GM18867 (cell line): ENCODE measurements at regions not wholly inside any gene's neighbourhood (a gene's known extent, or its start where the extent isn't known, plus 50 kb on each side); places are given as distances from the start of the nearest gene placed in this dataset.
"Not testable (repeated sequence)": the region's sequence is repeated elsewhere in the genome, so short reads cannot be mapped to it uniquely, and the experiment has no call there.

Source experiments
- ATAC-seq: cut with Tn5 transposase; IDR thresholded peaks from one replicate; pipeline ENCODE4 v1.9.1; 2021; ENCODE audit warnings: mild to moderate bottlenecking, moderate library complexity; ENCODE audit not compliant: unreplicated experiment

DNA sequence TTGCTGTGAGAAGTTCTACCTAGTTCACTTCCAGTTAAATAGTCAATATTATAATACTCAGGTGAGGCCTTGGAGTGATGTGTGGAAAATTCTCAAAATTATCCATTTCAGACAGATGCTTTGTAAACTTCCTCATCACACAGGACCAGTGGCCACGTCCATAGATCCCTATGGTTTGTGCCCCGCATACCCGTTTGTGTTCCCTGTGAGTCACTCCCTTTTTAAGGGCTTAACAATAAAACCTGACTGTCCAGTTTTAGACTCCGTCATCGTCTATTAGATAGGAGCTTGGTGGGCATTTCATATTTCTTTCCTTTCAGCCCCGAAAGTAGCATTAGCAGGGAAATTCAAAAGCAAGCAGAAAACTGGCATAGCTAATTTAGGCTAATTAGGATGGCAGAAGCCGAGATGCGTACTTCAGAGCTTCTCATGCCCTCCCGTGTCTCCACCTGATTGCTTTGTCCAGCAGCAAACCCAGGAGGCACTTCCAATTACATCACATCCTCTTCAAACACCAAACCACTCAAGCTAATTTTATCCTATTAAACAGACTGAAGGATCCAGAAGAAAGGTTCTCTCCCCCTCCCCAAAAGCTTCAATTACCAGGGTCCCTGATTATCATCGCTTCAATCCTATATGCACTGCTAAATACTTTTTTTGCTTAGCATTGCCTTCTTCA is 186.6 kb upstream of the OTX2 start:
- ATAC-seq: no peak

DNA sequence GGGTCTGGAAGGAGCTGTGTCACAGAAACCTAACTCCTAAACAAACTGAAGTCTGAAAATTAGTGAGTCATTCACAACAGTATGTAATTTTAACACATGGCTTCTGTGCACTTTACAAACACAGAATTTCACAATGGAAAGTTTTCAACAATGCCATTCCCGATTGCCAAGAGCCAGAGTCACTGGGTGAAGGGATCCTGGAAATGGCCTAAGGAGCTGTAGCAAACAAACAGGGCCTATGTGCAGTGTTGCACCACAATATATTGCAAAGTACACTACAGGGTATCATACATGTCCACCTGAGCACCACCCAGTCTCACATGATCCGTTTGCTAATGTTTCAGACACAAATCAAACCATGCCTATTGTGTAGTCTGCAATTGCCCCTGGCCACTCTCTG is 184.7 kb upstream of the OTX2 start:
- ATAC-seq: no peak

GRCh38 chr14:56992332-56992820 is 182.1 kb upstream of the OTX2 start:
- ATAC-seq: no peak

DNA sequence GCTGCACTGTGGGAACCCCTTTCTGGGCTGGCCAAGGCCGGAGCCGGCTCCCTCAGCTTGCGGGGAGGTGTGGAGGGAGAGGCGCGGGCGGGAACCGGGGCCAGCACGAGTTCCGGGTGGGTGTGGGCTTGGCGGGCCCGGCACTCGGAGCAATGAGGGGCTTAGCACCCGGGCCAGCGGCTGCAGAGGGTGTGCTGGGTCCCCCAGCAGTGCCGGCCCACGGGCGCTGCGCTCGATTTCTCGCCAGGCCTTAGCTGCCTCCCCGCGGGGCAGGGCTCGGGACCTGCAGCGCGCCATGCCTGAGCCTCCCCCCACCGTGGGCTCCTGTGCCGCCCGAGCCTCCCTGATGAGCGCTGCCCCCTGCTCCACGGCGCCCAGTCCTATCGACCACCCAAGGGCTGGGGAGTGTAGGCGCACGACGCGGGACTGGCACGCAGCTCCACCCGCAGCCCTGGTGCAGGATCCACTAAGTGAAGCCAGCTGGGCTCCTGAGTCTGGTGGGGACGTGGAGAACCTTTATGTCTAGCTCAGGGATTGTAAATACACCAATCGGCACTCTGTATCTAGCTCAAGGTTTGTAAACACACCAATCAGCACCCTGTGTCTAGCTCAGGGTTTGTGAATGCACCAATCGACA is 180.8 kb upstream of the OTX2 start:
- ATAC-seq: not testable (repeated sequence)

DNA sequence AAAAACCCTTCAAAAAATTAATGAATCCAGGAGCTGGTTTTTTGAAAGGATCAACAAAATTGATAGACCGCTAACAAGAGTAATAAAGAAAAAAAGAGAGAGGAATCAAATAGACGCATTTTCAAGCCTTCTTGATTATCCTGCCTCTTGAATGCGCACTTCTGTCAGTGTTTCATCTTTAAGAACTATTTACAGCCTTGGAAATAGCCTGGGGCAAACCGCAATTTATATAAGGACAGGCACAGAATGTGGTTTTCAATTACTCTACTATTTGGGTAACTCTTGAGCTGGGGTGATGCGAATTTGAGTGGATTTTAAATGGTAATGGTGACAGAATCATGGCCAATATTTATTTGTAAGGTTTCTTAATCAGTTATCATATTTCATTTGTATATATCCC is 179.1 kb upstream of the OTX2 start:
- ATAC-seq: no peak

- no peak for ATAC-seq
Observed at GRCh38 chr14:56979936-56980335, 169.7 kb upstream of the OTX2 start.

DNA sequence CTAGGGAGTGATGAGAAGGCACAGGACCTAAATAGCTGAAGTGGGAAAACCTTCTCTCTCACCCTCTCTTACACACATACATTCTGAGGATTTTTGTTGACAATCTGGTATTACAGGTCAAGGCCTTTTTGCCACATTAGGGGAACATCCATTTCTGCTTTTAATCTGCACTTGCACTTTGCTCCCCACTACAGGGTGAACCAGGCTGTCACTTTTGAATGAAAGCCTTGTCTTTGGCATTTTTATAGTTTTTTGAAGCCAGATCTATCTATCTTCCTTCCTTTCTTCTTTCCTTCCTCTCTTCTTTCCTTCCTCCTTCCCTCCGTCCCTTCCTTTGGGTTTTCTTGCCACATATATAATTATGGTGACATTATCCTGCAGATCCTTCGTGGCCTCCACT is 165.9 kb upstream of the OTX2 start:
- ATAC-seq: no peak

DNA sequence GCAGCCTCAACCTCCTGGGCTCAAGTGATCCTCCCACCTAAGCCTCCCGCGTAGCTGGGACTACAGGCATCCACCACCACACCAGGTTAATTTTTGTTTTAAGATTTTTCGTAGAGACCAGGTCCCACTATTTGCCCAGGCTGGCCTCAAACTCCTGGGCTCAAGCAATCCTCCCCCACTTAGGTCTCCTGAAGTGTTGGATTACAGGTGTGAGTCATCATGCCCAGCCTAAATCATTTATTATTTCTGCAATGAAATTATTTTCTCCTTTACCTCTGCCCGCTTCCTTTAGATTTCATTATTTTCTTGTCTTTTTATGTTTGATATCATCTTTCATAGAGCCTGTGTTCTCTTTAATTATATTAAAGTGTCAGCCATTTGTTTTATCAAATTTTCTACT is 165.2 kb upstream of the OTX2 start:
- ATAC-seq: no peak

GRCh38 chr14:56972948-56973347 is 162.7 kb upstream of the OTX2 start:
- ATAC-seq: no peak

- ATAC-seq: no peak
Observed at GRCh38 chr14:56964895-56965294, 154.6 kb upstream of the OTX2 start.

DNA sequence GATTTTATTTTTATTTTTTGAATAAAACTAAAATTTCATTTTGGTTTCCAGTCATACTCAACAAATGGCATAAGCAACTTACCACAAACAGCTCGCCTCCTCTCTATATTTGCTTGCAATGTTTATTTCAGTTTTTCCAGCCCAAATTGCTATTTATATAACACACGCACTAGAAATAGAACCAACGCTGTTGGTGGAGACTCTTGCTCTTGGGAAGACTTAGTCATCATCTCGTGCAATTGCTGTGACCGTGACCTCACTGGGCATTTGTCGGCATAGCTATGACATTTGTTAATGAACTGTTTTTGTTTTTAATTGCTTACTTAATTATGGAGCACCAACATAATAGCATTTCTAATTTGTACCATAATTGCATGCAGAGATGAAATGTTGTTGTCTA is 153.1 kb upstream of the OTX2 start:
- ATAC-seq: no peak

DNA sequence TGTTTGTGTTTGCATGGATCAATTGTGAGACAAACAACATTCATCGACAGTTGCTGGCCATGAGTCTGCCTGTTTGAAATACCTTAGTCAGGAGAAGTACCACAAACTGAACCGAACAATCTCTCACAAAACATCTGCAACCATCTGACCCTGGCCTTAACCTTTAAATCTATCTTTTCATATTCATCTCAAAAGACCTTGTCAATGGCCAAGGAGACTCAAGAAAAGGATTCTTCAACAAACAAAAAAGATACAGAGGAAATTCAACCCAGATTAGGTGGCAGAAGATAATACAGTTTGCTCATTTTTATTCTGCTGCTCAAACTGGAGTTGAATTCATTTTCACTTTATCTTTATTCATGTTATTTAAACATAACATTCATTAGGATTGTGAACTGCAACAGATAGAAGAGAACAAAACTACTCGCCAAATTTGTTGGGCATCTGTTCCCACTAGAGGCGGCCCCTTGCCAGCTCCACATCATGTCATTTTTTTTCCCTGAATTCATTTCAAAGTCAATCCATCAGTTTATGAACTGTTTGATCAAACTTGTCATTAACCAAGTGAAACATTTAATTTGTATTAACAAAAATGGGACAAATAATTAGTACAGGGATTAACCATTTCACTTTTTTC is 152.3 kb upstream of the OTX2 start:
- ATAC-seq: no peak

DNA sequence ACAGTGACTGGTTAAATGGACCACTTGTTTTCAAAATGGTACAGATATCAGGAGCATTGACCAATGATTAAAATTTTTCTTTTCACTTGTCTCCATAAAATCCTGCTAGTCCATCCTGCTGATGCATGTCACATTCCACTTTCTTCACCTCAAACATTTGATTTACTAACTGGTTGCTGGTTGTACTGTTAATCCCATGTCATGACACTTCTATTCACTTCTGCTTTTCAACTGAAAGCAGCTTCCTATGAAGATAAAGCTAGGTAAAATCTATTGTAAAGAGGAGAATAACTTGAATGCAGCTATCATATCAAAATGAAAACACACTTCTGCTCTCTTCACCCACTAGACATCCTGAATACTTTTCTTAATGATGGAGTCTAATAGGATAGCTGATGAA is 149.6 kb upstream of the OTX2 start:
- ATAC-seq: no peak

GRCh38 chr14:56959121-56959520 is 148.8 kb upstream of the OTX2 start:
- no peak for ATAC-seq

GRCh38 chr14:56956182-56956581 is 145.9 kb upstream of the OTX2 start:
- ATAC-seq: no peak

GRCh38 chr14:56955745-56956144 is 145.5 kb upstream of the OTX2 start:
- no peak for ATAC-seq

- ATAC-seq: no peak
Observed at GRCh38 chr14:56953884-56954283, 143.6 kb upstream of the OTX2 start.

DNA sequence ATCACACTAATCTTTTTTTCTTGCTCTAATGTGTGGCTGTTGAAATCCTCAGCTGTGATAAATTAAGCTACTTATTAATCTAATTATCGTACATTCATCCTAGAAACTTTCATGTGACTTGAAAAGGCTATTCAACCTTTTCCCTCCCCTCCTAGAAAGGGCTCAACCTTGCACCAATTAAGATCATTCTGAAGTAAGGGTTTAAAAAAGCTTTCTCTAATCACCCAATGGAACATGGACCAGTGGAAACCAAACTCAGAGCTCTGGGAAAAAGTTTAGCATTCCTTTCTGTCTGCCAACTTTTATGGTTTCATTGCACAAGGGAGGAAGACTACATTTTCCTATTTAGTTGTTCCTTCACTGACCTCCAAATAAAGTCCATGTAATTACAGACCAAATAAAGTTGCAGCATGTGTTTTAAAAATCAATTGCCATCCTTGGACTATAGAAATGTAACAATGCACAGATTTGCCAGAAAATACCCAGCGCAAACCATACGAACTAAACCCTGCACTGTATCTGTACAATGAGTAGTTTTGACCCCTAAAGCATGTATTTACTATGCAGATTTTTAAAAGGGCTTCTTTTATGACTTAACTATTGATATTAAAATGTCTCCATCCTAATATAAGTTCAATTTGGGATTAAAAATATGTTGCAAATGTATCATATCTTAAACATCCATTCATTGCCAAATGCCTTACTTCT is 142.6 kb upstream of the OTX2 start:
- ATAC-seq: no peak

DNA sequence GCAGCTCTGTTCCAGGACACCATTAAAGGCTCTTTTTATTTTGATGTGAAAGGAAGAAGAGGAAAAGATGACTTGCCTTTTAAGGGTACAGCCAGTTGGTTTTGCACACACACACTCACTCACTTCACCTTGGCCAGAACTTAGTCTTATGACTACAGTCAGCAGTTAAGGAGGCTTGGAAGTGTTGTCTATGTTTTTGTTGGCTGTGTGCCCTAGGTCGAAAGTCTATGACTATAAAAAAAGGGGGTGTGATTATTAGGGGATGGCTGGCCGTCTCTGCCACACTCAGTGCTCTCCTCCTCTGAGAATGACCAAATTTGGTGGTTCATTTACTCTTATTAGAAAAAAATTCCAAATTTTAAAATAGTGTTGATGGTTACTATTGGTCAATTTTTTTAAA is 139.5 kb upstream of the OTX2 start:
- ATAC-seq: no peak

DNA sequence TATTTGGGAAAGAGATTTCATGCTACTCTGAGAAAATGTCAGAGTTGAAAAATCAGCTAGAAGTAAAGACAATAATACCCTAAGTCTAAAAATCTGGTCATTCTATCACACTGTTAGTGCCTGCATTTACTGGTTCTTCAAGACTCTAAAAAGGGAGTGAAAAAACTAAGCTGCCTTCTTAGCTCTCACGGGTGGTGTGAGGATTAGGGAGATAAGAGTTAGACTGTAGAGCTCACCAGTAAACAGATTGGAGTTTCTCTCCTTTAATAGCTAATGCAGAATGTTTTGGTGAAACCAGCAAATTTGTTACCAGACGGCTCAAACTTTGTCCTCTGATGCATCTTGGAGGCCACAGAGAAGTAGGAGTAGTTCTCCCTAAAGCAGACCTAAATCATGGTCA is 135.0 kb upstream of the OTX2 start:
- no peak for ATAC-seq

- no peak for ATAC-seq
Observed at GRCh38 chr14:56944397-56944796, 134.1 kb upstream of the OTX2 start.

- no peak for ATAC-seq
Observed at GRCh38 chr14:56933446-56933845, 123.2 kb upstream of the OTX2 start.
